GM13977 (cell line): ENCODE measurements at regions not wholly inside any gene's neighbourhood (a gene's known extent, or its start where the extent isn't known, plus 50 kb on each side); places are given as distances from the start of the nearest gene placed in this dataset.

Experiments used
- DNase-seq: peaks from one replicate; pipeline ENCODE4 v3.0.0; 2012; ENCODE audit warnings: low spot score
- in situ Hi-C: fragments of 300-500 bp; cut with MboI; formaldehyde crosslinking; loops from one replicate; pipeline ENCODE4 v1.12.0; 2022; ENCODE audit warnings: low sequenced_read_pairs, low pct_unique_long_range_greater_than_20kb, mixed read lengths, inconsistent platforms; ENCODE audit not compliant: unreplicated experiment
- TF ChIP-seq, protein P1 (sequence below): IDR thresholded peaks from 2 replicates; pipeline ENCODE4 v1.5.1; 2012; ENCODE audit warnings: mild to moderate bottlenecking, control low read depth; ENCODE audit not compliant: insufficient read depth; ENCODE audit errors: extremely low read depth, missing control alignments

DNA sequence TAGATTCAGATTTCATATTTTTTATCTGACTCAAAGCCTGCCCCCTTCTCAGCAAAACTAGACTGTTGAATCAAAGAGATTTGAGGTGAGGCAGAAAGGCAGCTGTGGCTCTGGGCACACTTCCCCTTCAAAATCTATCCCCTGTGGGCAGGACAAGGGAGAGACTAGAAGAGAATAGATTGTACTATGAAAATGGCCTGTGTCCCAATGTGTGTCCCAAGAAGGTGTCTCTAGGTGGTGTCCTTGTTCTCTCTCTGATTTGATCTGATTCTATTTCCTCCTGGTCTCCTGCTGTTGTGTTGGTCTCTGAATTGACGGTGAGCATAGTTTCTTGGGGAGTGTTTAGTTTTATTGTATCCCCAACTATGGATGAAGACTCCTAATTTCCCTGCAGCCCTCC lies 565.8 kb upstream of the ATP2B1 start:
- DNase-seq: no peak
- in situ Hi-C loops: loop anchor here (25.0 kb wide), 1 partner anchor 737 kb away; the partner anchor contains the start of gene POC1B
- TF ChIP-seq, protein P1, sequence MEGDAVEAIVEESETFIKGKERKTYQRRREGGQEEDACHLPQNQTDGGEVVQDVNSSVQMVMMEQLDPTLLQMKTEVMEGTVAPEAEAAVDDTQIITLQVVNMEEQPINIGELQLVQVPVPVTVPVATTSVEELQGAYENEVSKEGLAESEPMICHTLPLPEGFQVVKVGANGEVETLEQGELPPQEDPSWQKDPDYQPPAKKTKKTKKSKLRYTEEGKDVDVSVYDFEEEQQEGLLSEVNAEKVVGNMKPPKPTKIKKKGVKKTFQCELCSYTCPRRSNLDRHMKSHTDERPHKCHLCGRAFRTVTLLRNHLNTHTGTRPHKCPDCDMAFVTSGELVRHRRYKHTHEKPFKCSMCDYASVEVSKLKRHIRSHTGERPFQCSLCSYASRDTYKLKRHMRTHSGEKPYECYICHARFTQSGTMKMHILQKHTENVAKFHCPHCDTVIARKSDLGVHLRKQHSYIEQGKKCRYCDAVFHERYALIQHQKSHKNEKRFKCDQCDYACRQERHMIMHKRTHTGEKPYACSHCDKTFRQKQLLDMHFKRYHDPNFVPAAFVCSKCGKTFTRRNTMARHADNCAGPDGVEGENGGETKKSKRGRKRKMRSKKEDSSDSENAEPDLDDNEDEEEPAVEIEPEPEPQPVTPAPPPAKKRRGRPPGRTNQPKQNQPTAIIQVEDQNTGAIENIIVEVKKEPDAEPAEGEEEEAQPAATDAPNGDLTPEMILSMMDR: peak; percentile 22

DNA sequence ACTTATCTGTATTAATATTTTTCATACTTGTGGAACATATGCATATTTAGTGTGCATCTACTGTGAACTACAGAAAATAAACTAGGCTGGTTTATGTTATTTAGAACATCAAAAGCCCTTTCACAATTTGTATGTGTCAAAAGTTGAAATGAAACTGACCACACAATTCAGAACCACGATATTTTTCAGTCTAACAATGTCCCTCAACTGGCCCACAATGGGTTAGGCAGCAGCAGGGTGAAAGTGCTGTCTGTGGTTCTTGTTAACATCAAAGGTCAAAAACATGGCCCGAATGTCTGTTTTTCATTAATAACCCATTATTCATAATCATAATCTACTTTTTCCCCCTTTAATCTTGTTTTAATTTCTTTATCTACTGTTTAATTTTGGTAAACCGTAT lies 559.9 kb upstream of the ATP2B1 start:
- TF ChIP-seq, protein P1: no peak
- in situ Hi-C loops: loop anchor here (25.0 kb wide), 1 partner anchor 731 kb away; the partner anchor contains the start of gene POC1B
- no peak for DNase-seq

DNA sequence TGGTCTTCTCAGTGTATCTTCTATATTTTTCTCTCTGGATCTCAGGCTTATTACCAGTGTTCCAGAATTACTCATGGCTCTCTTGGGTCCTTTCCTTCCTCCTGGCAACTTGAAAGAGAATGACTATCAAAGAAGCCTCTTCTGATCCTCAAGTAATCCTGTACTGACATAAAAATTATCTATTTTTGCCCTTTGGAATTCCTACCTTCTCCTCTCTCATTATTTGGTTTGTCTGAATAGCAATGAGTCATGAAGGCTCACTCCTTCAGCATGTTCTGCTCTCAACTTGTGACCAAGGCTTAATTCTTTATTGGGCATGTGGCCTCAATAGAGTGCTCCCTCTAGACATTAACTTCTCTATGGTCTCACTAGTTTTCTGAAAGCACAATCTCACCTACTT lies 553.6 kb upstream of the ATP2B1 start:
- TF ChIP-seq, protein P1: no peak
- DNase-seq: no peak
- in situ Hi-C loops: loop anchor here (25.0 kb wide), 1 partner anchor 725 kb away; the partner anchor contains the start of gene POC1B

DNA sequence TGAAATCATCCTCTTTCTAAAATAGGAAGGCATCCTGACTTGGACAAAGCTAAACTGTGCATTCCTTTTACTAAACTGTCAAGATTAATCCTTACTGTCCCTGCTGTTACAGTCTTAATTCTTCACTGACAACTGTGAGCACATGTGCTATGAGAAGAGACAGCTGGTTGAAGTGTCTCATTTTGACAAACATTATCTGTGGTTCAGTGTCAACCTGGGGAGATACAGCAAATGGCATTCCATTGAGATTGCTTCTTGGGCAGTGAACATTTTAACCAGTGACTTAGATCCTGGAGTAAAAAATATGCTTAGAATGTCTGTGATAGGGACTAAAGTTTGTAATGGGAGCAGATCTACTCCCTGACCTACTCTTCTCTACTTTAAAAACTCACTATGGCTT lies 552.6 kb upstream of the ATP2B1 start:
- TF ChIP-seq, protein P1: no peak
- DNase-seq: no peak
- in situ Hi-C loops: loop anchor here (25.0 kb wide), 1 partner anchor 724 kb away; the partner anchor contains the start of gene POC1B

DNA sequence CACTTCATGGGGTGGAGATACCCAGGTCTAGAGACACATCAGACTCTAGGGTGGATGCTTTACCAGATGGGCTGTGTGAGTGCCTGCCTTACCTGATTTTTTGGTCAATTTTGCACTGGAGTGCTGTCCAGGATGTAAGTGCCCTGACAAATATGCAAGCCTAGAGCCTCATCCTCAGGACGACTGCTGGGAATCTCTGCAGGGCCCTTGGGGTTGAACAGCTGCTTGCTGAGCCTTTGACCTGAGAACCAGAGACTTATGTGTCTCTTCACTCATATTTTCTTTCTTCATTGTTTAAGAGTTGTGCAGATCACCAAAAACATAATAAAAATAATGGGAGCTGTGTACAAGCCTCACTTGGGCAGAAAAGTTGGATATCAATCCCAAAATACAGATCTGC lies 551.5 kb upstream of the ATP2B1 start:
- in situ Hi-C loops: loop anchor here (25.0 kb wide), 1 partner anchor 723 kb away; the partner anchor contains the start of gene POC1B
- DNase-seq: no peak
- TF ChIP-seq, protein P1: no peak

DNA sequence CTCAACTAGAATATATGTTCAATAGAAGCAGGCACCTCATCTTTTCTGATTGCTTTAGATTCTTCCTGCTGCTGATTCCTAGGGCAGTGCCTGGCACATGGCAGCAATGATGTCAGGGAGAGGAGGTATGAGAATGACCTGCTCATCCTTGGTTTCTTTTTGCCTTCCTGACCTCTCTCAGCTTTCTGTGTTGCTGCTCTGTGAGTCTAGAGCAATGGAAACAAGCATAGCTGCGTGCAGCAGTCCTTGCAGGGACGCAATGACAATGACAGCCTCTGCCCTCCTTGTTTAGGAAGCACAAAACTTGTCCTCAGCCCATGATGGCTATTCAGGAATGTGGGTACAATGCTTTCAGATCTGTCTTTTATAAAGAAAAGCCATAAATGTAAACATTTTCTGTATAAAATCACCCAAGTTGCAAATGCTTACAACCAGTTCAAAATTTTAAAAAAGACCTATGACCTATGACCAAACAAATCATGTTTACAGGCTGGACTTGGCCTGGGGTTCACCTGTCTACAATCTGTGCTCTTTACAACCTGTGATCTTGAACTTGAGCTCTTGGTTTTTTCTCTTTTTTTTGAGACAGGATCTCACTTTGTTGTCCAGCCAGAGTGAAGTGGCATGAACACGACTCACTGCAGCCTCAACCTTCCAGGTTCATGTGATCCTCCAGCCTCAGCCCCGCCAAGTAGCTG lies 549.4 kb upstream of the ATP2B1 start:
- no peak for DNase-seq
- TF ChIP-seq, protein P1: no peak
- in situ Hi-C loops: loop anchor here (25.0 kb wide), 1 partner anchor 721 kb away; the partner anchor contains the start of gene POC1B
